Loucy (cell line): ENCODE measurements at regions not wholly inside any gene's neighbourhood (a gene's known extent, or its start where the extent isn't known, plus 50 kb on each side); places are given as distances from the start of the nearest gene placed in this dataset.

ENCODE experiments used
- H2AFZ ChIP-seq: fragments of 200-600 bp; sonication (generic); 2 replicates; pipeline ENCODE4 v1.6.0; 2016; ENCODE audit warnings: antibody characterized with exemption, mild to moderate bottlenecking, low read length, moderate library complexity
- H3F3A ChIP-seq: fragments of 200-600 bp; 2 replicates; pipeline ENCODE4 v1.6.0; 2016; ENCODE audit warnings: antibody characterized with exemption, low read depth, mild to moderate bottlenecking
- H3K27me3 ChIP-seq: fragments of 200-600 bp; sonication (generic); 2 replicates; pipeline ENCODE4 v1.6.1; 2014; ENCODE audit warnings: low read length, mild to moderate bottlenecking; ENCODE audit not compliant: insufficient read depth, poor library complexity, severe bottlenecking
- H3K36me3 ChIP-seq: fragments of 200-600 bp; sonication (generic); 2 replicates; pipeline ENCODE4 v1.6.1; 2016; ENCODE audit warnings: low read length; ENCODE audit not compliant: insufficient read depth
- H3K4me1 ChIP-seq: fragments of 200-600 bp; sonication (generic); 2 replicates; pipeline ENCODE4 v1.5.1; 2014; ENCODE audit warnings: low read length, mild to moderate bottlenecking; ENCODE audit not compliant: insufficient read depth, poor library complexity, severe bottlenecking
- H3K4me2 ChIP-seq: fragments of 200-600 bp; sonication (generic); 2 replicates; pipeline ENCODE4 v1.6.0; 2014; ENCODE audit warnings: antibody characterized with exemption, low read length, low read depth, mild to moderate bottlenecking; ENCODE audit not compliant: poor library complexity, severe bottlenecking
- H3K4me3 ChIP-seq: fragments of 200-600 bp; sonication (generic); 2 replicates; pipeline ENCODE4 v1.5.1; 2014; ENCODE audit warnings: low read length, mild to moderate bottlenecking, mixed read lengths; ENCODE audit not compliant: poor library complexity, severe bottlenecking
- H3K79me2 ChIP-seq: fragments of 200-600 bp; sonication (generic); 2 replicates; pipeline ENCODE4 v1.6.1; 2014; ENCODE audit warnings: low read length; ENCODE audit not compliant: insufficient read depth
- H3K9ac ChIP-seq: fragments of 200-600 bp; sonication (generic); 2 replicates; pipeline ENCODE4 v1.6.0; 2014; ENCODE audit warnings: mild to moderate bottlenecking, low read depth, low read length, moderate library complexity; ENCODE audit not compliant: poor library complexity, severe bottlenecking
- H3K9me2 ChIP-seq: fragments of 200-600 bp; sonication (generic); replicated peaks from 2 replicates; pipeline ENCODE4 v1.6.1; 2016; ENCODE audit warnings: low read depth, low read length, mixed read lengths
- H3K9me3 ChIP-seq: fragments of 200-600 bp; sonication (generic); 2 replicates; pipeline ENCODE4 v1.6.1; 2014; ENCODE audit warnings: mild to moderate bottlenecking, antibody characterized with exemption, low read length, low read depth; ENCODE audit not compliant: insufficient read depth
- H4K20me1 ChIP-seq: fragments of 200-600 bp; sonication (generic); 2 replicates; pipeline ENCODE4 v1.6.0; 2014; ENCODE audit warnings: antibody characterized with exemption, low read length, mild to moderate bottlenecking; ENCODE audit not compliant: insufficient read depth, poor library complexity, severe bottlenecking
- EZH2phosphoT487 ChIP-seq: fragments of 200-600 bp; IDR thresholded peaks from 2 replicates; pipeline ENCODE4 v1.6.1; 2018; ENCODE audit warnings: antibody characterized with exemption, mild to moderate bottlenecking, moderate library complexity, borderline replicate concordance
- TF ChIP-seq, protein P1 (sequence below): fragments of 200-600 bp; sonication (generic); conservative IDR thresholded peaks from 2 replicates; pipeline ENCODE4 v1.5.1; 2014; ENCODE audit warnings: mild to moderate bottlenecking, antibody characterized with exemption, low read length

DNA sequence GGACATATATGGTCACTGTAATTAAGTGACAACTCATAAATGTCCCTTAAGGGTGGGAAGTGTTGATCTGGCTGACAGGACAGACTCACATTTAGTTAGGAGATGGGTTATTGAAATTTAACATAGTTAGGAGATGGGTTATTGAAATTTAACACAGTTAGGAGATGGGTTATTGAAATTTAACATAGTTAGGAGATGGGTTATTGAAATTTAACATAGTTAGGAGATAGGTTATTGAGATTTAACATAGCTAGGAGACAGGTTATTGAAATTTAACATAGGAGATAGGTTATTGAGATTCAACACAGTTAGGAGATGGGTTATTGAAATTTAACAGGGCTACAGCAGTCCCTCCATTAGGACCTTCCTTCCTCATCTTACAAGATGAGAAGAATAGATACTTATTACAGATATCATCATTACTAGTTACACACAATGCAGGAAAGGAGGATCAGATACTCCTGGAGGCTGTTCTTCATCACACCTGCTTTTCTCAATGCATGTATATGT is 98.5 kb downstream of the MTNR1B start:
- TF ChIP-seq, protein P1, sequence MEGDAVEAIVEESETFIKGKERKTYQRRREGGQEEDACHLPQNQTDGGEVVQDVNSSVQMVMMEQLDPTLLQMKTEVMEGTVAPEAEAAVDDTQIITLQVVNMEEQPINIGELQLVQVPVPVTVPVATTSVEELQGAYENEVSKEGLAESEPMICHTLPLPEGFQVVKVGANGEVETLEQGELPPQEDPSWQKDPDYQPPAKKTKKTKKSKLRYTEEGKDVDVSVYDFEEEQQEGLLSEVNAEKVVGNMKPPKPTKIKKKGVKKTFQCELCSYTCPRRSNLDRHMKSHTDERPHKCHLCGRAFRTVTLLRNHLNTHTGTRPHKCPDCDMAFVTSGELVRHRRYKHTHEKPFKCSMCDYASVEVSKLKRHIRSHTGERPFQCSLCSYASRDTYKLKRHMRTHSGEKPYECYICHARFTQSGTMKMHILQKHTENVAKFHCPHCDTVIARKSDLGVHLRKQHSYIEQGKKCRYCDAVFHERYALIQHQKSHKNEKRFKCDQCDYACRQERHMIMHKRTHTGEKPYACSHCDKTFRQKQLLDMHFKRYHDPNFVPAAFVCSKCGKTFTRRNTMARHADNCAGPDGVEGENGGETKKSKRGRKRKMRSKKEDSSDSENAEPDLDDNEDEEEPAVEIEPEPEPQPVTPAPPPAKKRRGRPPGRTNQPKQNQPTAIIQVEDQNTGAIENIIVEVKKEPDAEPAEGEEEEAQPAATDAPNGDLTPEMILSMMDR: no peak
- TF ChIP-seq EZH2phosphoT487: no peak
- Histone ChIP-seq H3F3A (no peaks in the 10 kb centered on the region), H3K9ac (no peak overlapping the region), H3K36me3 (no peaks in the 10 kb centered on the region), H2AFZ (no peak overlapping the region), H3K27me3 (no peaks in the 10 kb centered on the region), H3K4me1 (no peaks in the 10 kb centered on the region), H3K9me3 (no peaks in the 10 kb centered on the region), H4K20me1 (no peaks in the 10 kb centered on the region), H3K79me2 (no peaks in the 10 kb centered on the region), H3K9me2 (no peaks in the 10 kb centered on the region), H3K4me3 (no peak overlapping the region), H3K4me2 (no peak overlapping the region)

DNA sequence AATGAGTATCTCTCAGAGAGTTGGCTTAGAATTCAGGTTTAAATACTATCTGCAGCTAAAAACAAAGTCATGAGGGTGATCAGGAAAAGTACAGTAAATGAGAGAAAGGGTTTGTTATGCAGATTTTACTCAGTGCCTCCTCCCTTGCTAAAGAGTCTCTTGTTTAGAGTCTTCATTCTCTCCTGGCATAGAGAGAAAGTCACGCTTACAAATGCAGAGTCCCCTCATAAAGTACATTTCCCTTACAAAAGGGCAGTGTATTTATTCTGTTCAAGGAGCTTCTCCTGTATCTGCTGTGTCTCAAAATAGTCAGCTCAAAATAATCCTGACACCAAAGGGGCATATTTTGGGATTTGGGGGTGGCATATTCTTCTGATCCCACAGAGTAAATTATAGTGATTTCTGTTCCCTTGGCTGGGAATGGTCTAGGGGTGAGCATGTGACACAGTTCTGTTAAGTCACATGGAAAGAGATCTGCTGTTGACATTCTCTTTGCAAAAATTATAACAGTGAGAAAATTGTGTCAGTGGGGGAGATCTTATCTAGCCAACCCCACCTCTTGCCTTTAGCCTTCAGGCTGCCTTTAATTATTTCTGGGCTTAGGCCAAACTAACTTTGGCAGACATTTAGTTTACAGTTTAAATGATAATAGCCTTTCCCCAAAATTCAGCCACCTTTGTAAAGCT is 102.9 kb downstream of the MTNR1B start:
- Histone ChIP-seq H3K9ac (no peak overlapping the region), H3K4me2 (no peak overlapping the region), H3F3A (no peaks in the 10 kb centered on the region), H3K27me3 (no peaks in the 10 kb centered on the region), H3K36me3 (no peaks in the 10 kb centered on the region), H4K20me1 (no peaks in the 10 kb centered on the region), H2AFZ (no peak overlapping the region), H3K9me3 (no peaks in the 10 kb centered on the region), H3K9me2 (no peaks in the 10 kb centered on the region), H3K4me3 (no peak overlapping the region), H3K79me2 (no peaks in the 10 kb centered on the region), H3K4me1 (no peaks in the 10 kb centered on the region)
- TF ChIP-seq EZH2phosphoT487: no peak
- TF ChIP-seq, protein P1: no peak

DNA sequence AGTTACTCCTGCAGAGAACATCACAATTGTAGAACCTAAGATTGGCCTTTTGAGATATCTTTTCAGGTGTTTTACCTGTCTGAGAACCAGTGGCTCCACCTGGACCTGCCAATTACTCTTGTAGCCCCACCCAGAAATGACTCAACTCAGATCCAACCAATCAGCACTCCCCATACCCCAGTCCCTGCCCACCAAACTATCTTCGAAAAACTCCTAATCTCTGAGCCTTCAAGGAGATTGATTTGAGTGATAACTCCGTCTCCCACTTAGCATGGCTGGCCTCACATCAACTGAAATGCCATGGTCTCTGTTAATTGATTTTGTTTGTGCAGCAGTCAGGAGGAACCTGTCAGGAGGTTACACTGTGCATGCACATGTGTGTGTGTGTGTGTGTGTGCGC is 103.6 kb downstream of the MTNR1B start:
- no peak overlapping the region for H3K9ac ChIP-seq
- no peak for TF ChIP-seq EZH2phosphoT487
- TF ChIP-seq, protein P1: no peak
- no peaks in the 10 kb centered on the region for H3K79me2 ChIP-seq

More for the DNA sequence above, 103.6 kb downstream of the MTNR1B start:
- H3K9me2 ChIP-seq: no peaks in the 10 kb centered on the region
- no peaks in the 10 kb centered on the region for H3K36me3 ChIP-seq
- no peaks in the 10 kb centered on the region for H4K20me1 ChIP-seq
- H3F3A ChIP-seq: no peaks in the 10 kb centered on the region
- no peaks in the 10 kb centered on the region for H3K9me3 ChIP-seq
- no peak overlapping the region for H3K4me2 ChIP-seq
- no peaks in the 10 kb centered on the region for H3K27me3 ChIP-seq
- no peaks in the 10 kb centered on the region for H3K4me1 ChIP-seq
- no peak overlapping the region for H2AFZ ChIP-seq
- H3K4me3 ChIP-seq: no peak overlapping the region
